Liver (tissue), 3 donors: ENCODE measurements at regions not wholly inside any gene's neighbourhood (a gene's known extent, or its start where the extent isn't known, plus 50 kb on each side); places are given as distances from the start of the nearest gene placed in this dataset.

ENCODE experiments used
- EGR1 ChIP-seq, 2 donors: IDR thresholded peaks; 2 replicates each; pipeline ENCODE4 v1.6.1; 2016 to 2018; ENCODE audit warnings: antibody characterized with exemption in 2 of 2, low read depth in 2 of 2
- FOXA1 ChIP-seq: IDR thresholded peaks from 2 replicates; pipeline ENCODE4 v1.6.1; 2016; ENCODE audit warnings: antibody characterized with exemption
- GABPA ChIP-seq, 2 donors: IDR thresholded peaks in 1 of 2; conservative IDR thresholded peaks in 1 of 2; 2 replicates each; pipeline ENCODE4 v1.6.1; 2016; ENCODE audit warnings: antibody characterized with exemption in 2 of 2, mild to moderate bottlenecking in 1 of 2, moderate library complexity in 1 of 2
- HNF4G ChIP-seq: IDR thresholded peaks from 2 replicates; pipeline ENCODE4 v1.6.1; 2016; ENCODE audit warnings: antibody characterized with exemption
- JUND ChIP-seq, 2 donors: IDR thresholded peaks; 2 replicates each; pipeline ENCODE4 v1.6.1; 2016; ENCODE audit warnings: antibody characterized with exemption in 2 of 2
- RAD21 ChIP-seq, 2 donors: IDR thresholded peaks; 2 replicates each; pipeline ENCODE4 v1.6.1; 2016; ENCODE audit warnings: antibody characterized with exemption in 2 of 2, mild to moderate bottlenecking in 2 of 2
- SP1 ChIP-seq: IDR thresholded peaks from 2 replicates; pipeline ENCODE4 v1.6.1; 2018; ENCODE audit warnings: antibody characterized with exemption, mild to moderate bottlenecking
- YY1 ChIP-seq: IDR thresholded peaks from 2 replicates; pipeline ENCODE4 v1.6.1; 2016; ENCODE audit warnings: antibody characterized with exemption, mild to moderate bottlenecking
- TF ChIP-seq, protein P1 (sequence below): fragments of 150-350 bp; IDR thresholded peaks from 2 replicates; pipeline ENCODE4 v1.5.1; 2017; ENCODE audit warnings: improper control_type of control experiment, low read depth, low read length; ENCODE audit not compliant: missing input control
- TF ChIP-seq, protein P2 (sequence below): IDR thresholded peaks from 2 replicates; pipeline ENCODE4 v1.6.1; 2016; ENCODE audit warnings: antibody characterized with exemption
- TF ChIP-seq, protein P3 (sequence below): IDR thresholded peaks from 2 replicates; pipeline ENCODE4 v1.6.1; 2016; ENCODE audit warnings: antibody characterized with exemption, mild to moderate bottlenecking
- TF ChIP-seq, protein P4 (sequence below): IDR thresholded peaks from 2 replicates; pipeline ENCODE4 v1.6.1; 2016; ENCODE audit warnings: antibody characterized with exemption
- TF ChIP-seq, protein P5 (sequence below): IDR thresholded peaks from 2 replicates; pipeline ENCODE4 v1.6.1; 2016; ENCODE audit warnings: antibody characterized with exemption
- donor health status: healthy.
- donor health status: healthy.

DNA sequence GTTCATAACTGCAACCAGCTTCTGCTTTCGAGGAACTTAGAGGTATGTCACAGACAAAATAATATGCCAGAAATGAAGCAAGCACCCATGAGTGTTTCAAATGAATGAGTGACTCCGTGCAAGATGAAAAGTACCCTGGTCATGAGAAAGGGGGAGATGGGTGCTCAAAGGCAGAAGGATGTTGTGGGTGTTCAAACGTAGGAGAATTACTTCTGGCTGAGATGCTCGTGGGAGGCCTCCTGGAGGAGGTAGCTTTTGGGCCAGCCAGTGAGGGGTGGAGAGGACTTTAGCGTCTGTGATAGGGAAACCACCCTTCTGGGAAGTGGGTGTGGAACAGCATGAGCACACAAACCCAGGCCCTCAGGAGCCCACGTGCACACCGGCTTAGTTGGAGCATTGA lies 113.8 kb downstream of the SYF2 start:
- TF ChIP-seq SP1, result no peak
- TF ChIP-seq, protein P1, sequence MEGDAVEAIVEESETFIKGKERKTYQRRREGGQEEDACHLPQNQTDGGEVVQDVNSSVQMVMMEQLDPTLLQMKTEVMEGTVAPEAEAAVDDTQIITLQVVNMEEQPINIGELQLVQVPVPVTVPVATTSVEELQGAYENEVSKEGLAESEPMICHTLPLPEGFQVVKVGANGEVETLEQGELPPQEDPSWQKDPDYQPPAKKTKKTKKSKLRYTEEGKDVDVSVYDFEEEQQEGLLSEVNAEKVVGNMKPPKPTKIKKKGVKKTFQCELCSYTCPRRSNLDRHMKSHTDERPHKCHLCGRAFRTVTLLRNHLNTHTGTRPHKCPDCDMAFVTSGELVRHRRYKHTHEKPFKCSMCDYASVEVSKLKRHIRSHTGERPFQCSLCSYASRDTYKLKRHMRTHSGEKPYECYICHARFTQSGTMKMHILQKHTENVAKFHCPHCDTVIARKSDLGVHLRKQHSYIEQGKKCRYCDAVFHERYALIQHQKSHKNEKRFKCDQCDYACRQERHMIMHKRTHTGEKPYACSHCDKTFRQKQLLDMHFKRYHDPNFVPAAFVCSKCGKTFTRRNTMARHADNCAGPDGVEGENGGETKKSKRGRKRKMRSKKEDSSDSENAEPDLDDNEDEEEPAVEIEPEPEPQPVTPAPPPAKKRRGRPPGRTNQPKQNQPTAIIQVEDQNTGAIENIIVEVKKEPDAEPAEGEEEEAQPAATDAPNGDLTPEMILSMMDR, result no peak
- TF ChIP-seq EGR1 (IDR thresholded peaks at IDR 0.05; ENCODE audit: low read depth in 2 of 2), result no peak
- TF ChIP-seq GABPA (IDR thresholded peaks at IDR 0.05 in 1 of 2, conservative IDR thresholded peaks at IDR 0.05 in 1 of 2), result no peak
- TF ChIP-seq FOXA1, result no peak
- TF ChIP-seq, protein P2, sequence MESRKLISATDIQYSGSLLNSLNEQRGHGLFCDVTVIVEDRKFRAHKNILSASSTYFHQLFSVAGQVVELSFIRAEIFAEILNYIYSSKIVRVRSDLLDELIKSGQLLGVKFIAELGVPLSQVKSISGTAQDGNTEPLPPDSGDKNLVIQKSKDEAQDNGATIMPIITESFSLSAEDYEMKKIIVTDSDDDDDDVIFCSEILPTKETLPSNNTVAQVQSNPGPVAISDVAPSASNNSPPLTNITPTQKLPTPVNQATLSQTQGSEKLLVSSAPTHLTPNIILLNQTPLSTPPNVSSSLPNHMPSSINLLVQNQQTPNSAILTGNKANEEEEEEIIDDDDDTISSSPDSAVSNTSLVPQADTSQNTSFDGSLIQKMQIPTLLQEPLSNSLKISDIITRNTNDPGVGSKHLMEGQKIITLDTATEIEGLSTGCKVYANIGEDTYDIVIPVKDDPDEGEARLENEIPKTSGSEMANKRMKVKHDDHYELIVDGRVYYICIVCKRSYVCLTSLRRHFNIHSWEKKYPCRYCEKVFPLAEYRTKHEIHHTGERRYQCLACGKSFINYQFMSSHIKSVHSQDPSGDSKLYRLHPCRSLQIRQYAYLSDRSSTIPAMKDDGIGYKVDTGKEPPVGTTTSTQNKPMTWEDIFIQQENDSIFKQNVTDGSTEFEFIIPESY, result no peak
- TF ChIP-seq, protein P3, sequence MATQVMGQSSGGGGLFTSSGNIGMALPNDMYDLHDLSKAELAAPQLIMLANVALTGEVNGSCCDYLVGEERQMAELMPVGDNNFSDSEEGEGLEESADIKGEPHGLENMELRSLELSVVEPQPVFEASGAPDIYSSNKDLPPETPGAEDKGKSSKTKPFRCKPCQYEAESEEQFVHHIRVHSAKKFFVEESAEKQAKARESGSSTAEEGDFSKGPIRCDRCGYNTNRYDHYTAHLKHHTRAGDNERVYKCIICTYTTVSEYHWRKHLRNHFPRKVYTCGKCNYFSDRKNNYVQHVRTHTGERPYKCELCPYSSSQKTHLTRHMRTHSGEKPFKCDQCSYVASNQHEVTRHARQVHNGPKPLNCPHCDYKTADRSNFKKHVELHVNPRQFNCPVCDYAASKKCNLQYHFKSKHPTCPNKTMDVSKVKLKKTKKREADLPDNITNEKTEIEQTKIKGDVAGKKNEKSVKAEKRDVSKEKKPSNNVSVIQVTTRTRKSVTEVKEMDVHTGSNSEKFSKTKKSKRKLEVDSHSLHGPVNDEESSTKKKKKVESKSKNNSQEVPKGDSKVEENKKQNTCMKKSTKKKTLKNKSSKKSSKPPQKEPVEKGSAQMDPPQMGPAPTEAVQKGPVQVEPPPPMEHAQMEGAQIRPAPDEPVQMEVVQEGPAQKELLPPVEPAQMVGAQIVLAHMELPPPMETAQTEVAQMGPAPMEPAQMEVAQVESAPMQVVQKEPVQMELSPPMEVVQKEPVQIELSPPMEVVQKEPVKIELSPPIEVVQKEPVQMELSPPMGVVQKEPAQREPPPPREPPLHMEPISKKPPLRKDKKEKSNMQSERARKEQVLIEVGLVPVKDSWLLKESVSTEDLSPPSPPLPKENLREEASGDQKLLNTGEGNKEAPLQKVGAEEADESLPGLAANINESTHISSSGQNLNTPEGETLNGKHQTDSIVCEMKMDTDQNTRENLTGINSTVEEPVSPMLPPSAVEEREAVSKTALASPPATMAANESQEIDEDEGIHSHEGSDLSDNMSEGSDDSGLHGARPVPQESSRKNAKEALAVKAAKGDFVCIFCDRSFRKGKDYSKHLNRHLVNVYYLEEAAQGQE, result no peak
- TF ChIP-seq, protein P4, sequence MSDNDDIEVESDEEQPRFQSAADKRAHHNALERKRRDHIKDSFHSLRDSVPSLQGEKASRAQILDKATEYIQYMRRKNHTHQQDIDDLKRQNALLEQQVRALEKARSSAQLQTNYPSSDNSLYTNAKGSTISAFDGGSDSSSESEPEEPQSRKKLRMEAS, result no peak
- no peak for TF ChIP-seq RAD21 (IDR thresholded peaks at IDR 0.05)
- TF ChIP-seq HNF4G, result no peak
- no peak for TF ChIP-seq YY1
- TF ChIP-seq, protein P5, sequence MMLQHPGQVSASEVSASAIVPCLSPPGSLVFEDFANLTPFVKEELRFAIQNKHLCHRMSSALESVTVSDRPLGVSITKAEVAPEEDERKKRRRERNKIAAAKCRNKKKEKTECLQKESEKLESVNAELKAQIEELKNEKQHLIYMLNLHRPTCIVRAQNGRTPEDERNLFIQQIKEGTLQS, result no peak
- no peak for TF ChIP-seq JUND (IDR thresholded peaks at IDR 0.05)
